ENCODE measurements at regions not wholly inside any gene's neighbourhood (a gene's known extent, or its start where the extent isn't known, plus 50 kb on each side); places are given as distances from the start of the nearest gene placed in this dataset.

DNA sequence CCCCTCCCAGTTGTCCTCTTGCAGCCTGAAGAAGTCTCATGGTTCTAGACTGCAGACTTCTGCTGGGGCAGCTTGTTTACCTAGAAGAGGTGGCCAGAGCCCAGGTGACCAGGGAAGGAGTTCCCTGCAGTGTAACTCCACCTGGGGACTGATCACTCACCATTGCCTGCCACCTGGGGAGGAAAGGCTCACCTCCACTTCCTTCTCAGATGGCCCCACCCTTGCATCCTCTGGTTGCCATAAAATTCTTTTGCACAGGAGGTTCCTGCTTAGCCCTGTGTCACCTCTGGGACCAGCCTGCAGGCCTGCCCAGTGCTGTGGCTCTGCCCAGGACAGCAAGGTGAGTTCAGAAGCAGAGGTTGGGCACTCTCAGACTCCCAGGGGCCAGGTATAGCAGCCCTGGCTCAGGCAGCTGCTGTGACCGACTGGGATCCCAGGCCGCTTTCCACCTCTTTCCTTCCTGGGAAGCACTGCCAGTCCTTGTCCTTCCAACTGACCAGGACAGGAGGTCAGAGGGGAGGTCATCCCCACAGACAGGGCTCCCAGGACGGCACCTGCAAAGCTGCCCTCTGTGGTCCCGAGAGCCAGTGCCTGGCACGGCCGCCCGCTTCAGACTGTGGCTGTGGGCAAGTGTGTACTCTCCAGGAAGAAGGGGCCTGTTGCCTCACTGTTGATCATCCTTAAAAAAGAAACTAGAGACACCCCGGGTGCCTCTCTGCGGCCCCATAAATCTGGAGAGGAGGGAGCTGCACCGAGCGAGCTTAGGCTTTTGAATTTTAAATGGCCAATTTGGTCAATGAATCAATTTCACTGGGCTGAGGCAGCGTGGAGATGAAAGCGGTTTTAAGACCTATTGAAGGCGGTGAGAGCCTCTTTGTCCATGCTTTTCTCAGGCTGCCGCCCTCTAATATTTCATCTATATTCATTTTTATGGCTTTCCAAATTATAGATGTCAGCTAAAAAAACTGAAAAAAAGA, 79.5 kb upstream of the C14orf180 start:
- Histone ChIP-seq H3K9me3 (ENCODE audit: low read depth) (peaks cover 3% of the 10 kb centered on the region), H3K9me2 (replicated peaks; ENCODE audit: insufficient read depth) (no peaks in the 10 kb centered on the region), H3K4me1 (ENCODE audit: insufficient read depth) (no peaks in the 10 kb centered on the region), H3K4me3 (no peak overlapping the region), H3K36me3 (replicated peaks; ENCODE audit: insufficient read depth, low read depth) (no peaks in the 10 kb centered on the region), H3K27me3 (no peaks in the 10 kb centered on the region), H3K79me2 (no peaks in the 10 kb centered on the region), H2AFZ (no peak overlapping the region), H3K4me2 (no peak overlapping the region), H3K27ac (no peak overlapping the region), H4K20me1 (ENCODE audit: insufficient read depth, poor library complexity, severe bottlenecking) (no peaks in the 10 kb centered on the region)
- DNase-seq (ENCODE audit: low spot score), result no peak
- 72% methylated on average over 15 of the region's 15 CpGs for WGBS (ENCODE audit: low lambda C conversion rate, missing lambda C conversion rate)
- TF ChIP-seq EZH2phosphoT487 (IDR thresholded peaks at IDR 0.05; ENCODE audit: low read depth, severe bottlenecking, unreplicated experiment) (no peak), EZH2 (IDR thresholded peaks at IDR 0.05; ENCODE audit: borderline replicate concordance) (no peak)
- TF ChIP-seq, protein P1, sequence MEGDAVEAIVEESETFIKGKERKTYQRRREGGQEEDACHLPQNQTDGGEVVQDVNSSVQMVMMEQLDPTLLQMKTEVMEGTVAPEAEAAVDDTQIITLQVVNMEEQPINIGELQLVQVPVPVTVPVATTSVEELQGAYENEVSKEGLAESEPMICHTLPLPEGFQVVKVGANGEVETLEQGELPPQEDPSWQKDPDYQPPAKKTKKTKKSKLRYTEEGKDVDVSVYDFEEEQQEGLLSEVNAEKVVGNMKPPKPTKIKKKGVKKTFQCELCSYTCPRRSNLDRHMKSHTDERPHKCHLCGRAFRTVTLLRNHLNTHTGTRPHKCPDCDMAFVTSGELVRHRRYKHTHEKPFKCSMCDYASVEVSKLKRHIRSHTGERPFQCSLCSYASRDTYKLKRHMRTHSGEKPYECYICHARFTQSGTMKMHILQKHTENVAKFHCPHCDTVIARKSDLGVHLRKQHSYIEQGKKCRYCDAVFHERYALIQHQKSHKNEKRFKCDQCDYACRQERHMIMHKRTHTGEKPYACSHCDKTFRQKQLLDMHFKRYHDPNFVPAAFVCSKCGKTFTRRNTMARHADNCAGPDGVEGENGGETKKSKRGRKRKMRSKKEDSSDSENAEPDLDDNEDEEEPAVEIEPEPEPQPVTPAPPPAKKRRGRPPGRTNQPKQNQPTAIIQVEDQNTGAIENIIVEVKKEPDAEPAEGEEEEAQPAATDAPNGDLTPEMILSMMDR (IDR thresholded peaks at IDR 0.05; ENCODE audit: poor library complexity), result no peak

DNA sequence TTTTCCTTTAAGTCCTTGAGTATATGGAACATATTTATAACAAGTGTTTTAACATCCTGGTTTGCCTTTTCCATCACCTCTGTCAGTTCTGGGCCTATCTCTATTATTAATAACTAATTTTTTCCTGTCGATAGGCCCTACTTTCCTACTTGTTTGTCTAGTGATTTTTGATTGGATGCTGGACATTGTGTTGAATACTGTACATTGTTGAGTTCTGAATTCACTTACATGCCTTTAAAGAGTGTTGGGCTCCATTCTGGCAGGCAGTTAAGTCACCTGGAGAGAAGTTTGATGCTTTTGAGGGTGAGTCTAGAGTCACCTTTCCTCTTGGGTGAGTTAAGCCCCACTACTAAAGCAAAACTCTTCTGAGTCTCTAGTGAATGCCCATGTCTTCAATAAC, 77.5 kb upstream of the C14orf180 start:
- Histone ChIP-seq H3K9me2 (replicated peaks; ENCODE audit: insufficient read depth) (no peaks in the 10 kb centered on the region), H3K27ac (no peak overlapping the region)
- 92% methylated on average over 1 of the region's 1 CpG for WGBS (ENCODE audit: low lambda C conversion rate, missing lambda C conversion rate)

GRCh38 chr14:104503691-104504090, 75.9 kb upstream of the C14orf180 start:
- H3K27me3 ChIP-seq, result no peaks in the 10 kb centered on the region
- H3K4me2 ChIP-seq, result no peak overlapping the region
- no peaks in the 10 kb centered on the region for H3K4me1 ChIP-seq (ENCODE audit: insufficient read depth)
- WGBS (ENCODE audit: low lambda C conversion rate, missing lambda C conversion rate), result 87% methylated on average over 6 of the region's 6 CpGs
- no peaks in the 10 kb centered on the region for H3K79me2 ChIP-seq
- no peak overlapping the region for H3K27ac ChIP-seq
- H4K20me1 ChIP-seq (ENCODE audit: insufficient read depth, poor library complexity, severe bottlenecking), result no peaks in the 10 kb centered on the region
- peaks cover 3% of the 10 kb centered on the region for H3K9me3 ChIP-seq (ENCODE audit: low read depth)
- TF ChIP-seq EZH2phosphoT487 (IDR thresholded peaks at IDR 0.05; ENCODE audit: low read depth, severe bottlenecking, unreplicated experiment), result no peak
- TF ChIP-seq EZH2 (IDR thresholded peaks at IDR 0.05; ENCODE audit: borderline replicate concordance), result no peak
- TF ChIP-seq, protein P1 (IDR thresholded peaks at IDR 0.05; ENCODE audit: poor library complexity), result no peak
- H3K9me2 ChIP-seq (replicated peaks; ENCODE audit: insufficient read depth), result no peaks in the 10 kb centered on the region
- no peak for DNase-seq (ENCODE audit: low spot score)
- H3K4me3 ChIP-seq, result no peak overlapping the region
- H2AFZ ChIP-seq, result no peak overlapping the region
- H3K36me3 ChIP-seq (replicated peaks; ENCODE audit: insufficient read depth, low read depth), result no peaks in the 10 kb centered on the region

More for the DNA sequence above, 77.5 kb upstream of the C14orf180 start:
- H3K4me1 ChIP-seq (ENCODE audit: insufficient read depth), result no peaks in the 10 kb centered on the region
- H3K4me3 ChIP-seq, result no peak overlapping the region
- no peak overlapping the region for H2AFZ ChIP-seq
- H3K36me3 ChIP-seq (replicated peaks; ENCODE audit: insufficient read depth, low read depth), result no peaks in the 10 kb centered on the region
- H3K27me3 ChIP-seq, result no peaks in the 10 kb centered on the region
- H3K9me3 ChIP-seq (ENCODE audit: low read depth), result peaks cover 3% of the 10 kb centered on the region
- DNase-seq (ENCODE audit: low spot score), result no peak
- TF ChIP-seq EZH2phosphoT487 (IDR thresholded peaks at IDR 0.05; ENCODE audit: low read depth, severe bottlenecking, unreplicated experiment) (no peak), EZH2 (IDR thresholded peaks at IDR 0.05; ENCODE audit: borderline replicate concordance) (no peak)
- TF ChIP-seq, protein P1 (IDR thresholded peaks at IDR 0.05; ENCODE audit: poor library complexity), result no peak
- no peaks in the 10 kb centered on the region for H3K79me2 ChIP-seq
- H3K4me2 ChIP-seq, result no peak overlapping the region
- no peaks in the 10 kb centered on the region for H4K20me1 ChIP-seq (ENCODE audit: insufficient read depth, poor library complexity, severe bottlenecking)
